Fibroblast of mammary gland (primary cell): ENCODE measurements at regions not wholly inside any gene's neighbourhood (a gene's known extent, or its start where the extent isn't known, plus 50 kb on each side); places are given as distances from the start of the nearest gene placed in this dataset.
"Not testable (repeated sequence)": the region's sequence is repeated elsewhere in the genome, so short reads cannot be mapped to it uniquely, and the experiment has no call there.

Experiments used
- DNase-seq: peaks from one replicate; pipeline ENCODE4 v3.0.0-alpha.2; 2010; ENCODE audit warnings: low read depth
- H3K4me3 ChIP-seq: 2 replicates; pipeline ENCODE4 v1.5.1; 2011; ENCODE audit warnings: low read depth, mild to moderate bottlenecking, low read length, moderate library complexity; ENCODE audit not compliant: control insufficient read depth
- TF ChIP-seq, protein P1 (sequence below): conservative IDR thresholded peaks from 2 replicates; pipeline ENCODE4 v1.5.1; 2011; ENCODE audit warnings: low read depth, low read length, inconsistent platforms; ENCODE audit not compliant: control insufficient read depth, insufficient read depth

DNA sequence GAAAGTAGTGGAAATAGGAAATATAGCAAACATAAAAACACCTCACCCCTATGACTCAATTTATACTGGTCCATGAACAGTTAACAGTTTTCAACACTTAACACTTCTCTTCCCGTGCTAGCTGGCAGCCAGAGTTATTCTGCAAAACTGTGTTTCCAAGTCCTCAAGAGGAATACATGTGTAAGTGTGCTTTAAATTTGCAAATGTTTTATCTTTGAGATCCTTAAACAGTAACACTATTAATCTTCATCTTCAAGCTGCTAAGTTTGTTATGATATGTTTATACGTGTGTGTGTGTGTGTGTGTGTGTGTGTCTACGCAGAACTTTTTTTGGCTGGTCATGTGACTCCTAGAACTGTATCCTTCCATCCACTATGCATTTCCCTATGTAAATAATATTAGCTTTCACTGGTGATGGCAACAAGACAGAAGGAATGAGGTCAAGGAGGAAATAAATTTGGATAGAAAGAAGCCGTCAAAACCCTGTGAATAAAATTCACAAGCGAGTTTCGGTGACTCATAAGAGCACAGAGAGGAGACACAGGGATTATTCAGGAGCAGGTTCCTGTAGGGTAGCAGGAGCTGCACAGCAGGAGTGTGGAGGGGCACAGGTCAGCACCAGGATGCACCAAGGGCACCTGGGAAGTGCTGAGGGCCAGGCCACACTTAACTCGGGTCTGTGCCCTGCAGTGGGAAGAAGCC, 105.9 kb upstream of the ETV6 start:
- DNase-seq = no peak
- TF ChIP-seq, protein P1, sequence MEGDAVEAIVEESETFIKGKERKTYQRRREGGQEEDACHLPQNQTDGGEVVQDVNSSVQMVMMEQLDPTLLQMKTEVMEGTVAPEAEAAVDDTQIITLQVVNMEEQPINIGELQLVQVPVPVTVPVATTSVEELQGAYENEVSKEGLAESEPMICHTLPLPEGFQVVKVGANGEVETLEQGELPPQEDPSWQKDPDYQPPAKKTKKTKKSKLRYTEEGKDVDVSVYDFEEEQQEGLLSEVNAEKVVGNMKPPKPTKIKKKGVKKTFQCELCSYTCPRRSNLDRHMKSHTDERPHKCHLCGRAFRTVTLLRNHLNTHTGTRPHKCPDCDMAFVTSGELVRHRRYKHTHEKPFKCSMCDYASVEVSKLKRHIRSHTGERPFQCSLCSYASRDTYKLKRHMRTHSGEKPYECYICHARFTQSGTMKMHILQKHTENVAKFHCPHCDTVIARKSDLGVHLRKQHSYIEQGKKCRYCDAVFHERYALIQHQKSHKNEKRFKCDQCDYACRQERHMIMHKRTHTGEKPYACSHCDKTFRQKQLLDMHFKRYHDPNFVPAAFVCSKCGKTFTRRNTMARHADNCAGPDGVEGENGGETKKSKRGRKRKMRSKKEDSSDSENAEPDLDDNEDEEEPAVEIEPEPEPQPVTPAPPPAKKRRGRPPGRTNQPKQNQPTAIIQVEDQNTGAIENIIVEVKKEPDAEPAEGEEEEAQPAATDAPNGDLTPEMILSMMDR = no peak

GRCh38 chr12:11545484-11546330, 103.8 kb upstream of the ETV6 start:
- no peak for DNase-seq
- no peak overlapping the region for H3K4me3 ChIP-seq
- TF ChIP-seq, protein P1 = no peak

More for the DNA sequence above, 105.9 kb upstream of the ETV6 start:
- no peak overlapping the region for H3K4me3 ChIP-seq

GRCh38 chr12:11546582-11547270, 102.7 kb upstream of the ETV6 start:
- not testable (repeated sequence) for DNase-seq
- H3K4me3 ChIP-seq = peak overlapping the region; percentile 9

- DNase-seq = not testable (repeated sequence)
- H3K4me3 ChIP-seq = peak overlapping the region; percentile 17
Measured at GRCh38 chr12:11547271-11547646, 102.2 kb upstream of the ETV6 start.

DNA sequence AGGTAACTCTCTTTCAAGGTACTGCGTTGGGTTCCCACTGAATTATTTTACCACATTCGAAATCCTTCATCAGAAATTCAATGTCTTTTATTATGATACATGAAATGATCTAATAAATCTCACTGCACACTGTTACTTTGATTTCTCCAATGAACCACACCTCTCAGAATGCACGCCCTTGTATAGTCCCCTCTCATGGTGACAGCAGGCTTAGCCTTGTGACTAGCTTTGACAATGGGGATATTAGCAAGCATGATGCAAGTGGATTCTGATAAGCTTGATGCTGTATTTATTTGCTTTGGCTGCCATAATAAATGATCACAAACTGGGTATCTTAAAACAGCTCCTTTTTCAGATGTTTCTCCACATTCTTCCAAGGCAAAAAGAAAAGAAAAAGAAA, 100.4 kb upstream of the ETV6 start:
- H3K4me3 ChIP-seq = no peak overlapping the region
- TF ChIP-seq, protein P1 = no peak

GRCh38 chr12:11553871-11554533, 95.5 kb upstream of the ETV6 start:
- TF ChIP-seq, protein P1 = peak; percentile 69
- peak; percentile 59 for DNase-seq
- no peak overlapping the region for H3K4me3 ChIP-seq

More for the DNA sequence above, 100.4 kb upstream of the ETV6 start:
- no peak for DNase-seq

- TF ChIP-seq, protein P1 = no peak
Measured at GRCh38 chr12:11555195-11555594, 94.3 kb upstream of the ETV6 start.

More at GRCh38 chr12:11555195-11555594, 94.3 kb upstream of the ETV6 start:
- no peak overlapping the region for H3K4me3 ChIP-seq
- no peak for DNase-seq
